ENCODE measurements at regions not wholly inside any gene's neighbourhood (a gene's known extent, or its start where the extent isn't known, plus 50 kb on each side); places are given as distances from the start of the nearest gene placed in this dataset.
A peak's percentile ranks its signal among the peaks of the same experiment; 100 is the strongest.

DNA sequence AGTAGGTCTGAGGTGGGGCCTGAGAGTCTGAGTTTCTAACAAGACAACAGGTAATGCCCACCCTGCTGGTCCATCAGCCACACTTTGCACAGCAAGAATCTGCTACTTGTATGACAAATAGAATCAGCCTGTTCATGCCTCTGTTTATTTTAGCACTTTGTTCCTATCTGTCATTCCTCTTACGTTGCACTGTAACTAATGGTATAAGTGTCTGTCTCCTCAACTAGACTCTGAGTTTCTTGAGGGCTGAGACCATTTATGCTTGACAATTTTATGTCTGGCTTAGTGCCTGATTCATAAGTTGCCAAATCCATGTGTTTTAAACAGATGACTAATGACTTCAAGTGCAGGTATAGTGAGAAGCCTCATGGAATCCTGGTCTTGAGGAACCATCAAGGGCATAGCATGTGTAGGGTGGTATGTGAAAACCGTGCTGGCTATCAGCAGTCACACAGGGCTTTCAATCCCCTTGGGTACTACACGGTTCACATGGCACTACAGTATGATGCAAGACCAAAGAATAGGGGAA lies 209.7 kb downstream of the C11orf91 start:
- ChIA-PET POLR2A (no interaction called here), CTCF (no interaction called here)
- TF ChIP-seq ZSCAN16 (tag by site-specific recombination; IDR thresholded peaks at IDR 0.05) = no peak
- TF ChIP-seq ZNF335 (tag by site-specific recombination; conservative IDR thresholded peaks at IDR 0.05) = peak; percentile 43; the same call in 1 of the 2 replicates
- no peaks in the 10 kb centered on the region; the same call in 1 of the 2 replicates for H3K4me1 ChIP-seq (ENCODE audit: control insufficient read depth, insufficient read depth, low read length)
- H3K4me3 ChIP-seq (ENCODE audit: low read depth, low read length) = no peak overlapping the region
- H3K9me3 ChIP-seq (ENCODE audit: control insufficient read depth, insufficient read depth, low read depth, low read length) = no peaks in the 10 kb centered on the region
- no peak overlapping the region for H3K27ac ChIP-seq (ENCODE audit: extremely low read depth, low read depth, low read length)
- no peaks in the 10 kb centered on the region for H3K36me3 ChIP-seq (ENCODE audit: control insufficient read depth in 2 of 2, insufficient read depth in 1 of 2, low read length in 2 of 2)

DNA sequence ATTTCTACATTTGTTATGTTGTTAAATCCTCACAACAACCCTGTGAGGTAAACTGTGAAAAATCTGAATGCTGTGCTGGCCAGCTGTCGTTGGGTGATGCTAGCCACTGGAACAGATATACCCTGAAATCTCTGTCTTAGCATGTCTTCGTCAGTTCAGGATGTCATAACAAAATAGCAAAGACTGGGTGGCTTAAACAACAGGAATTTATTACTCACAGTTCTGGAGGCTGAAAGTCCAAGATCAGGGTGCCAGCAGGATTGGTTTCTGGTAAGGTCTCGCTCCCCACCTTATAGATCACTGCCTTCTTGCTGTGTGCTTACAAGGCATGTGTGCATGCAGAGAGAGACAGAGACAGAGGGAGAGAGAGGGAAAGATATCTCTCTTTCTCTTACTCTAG lies 211.7 kb downstream of the C11orf91 start:
- ChIA-PET CTCF (interaction anchor here (0.7 kb wide), 1 partner anchor 57 kb away, joined by 3 read pairs; no protein-coding TSS in a partner anchor), POLR2A (no interaction called here)
- no peaks in the 10 kb centered on the region for H3K36me3 ChIP-seq (ENCODE audit: control insufficient read depth in 2 of 2, insufficient read depth in 1 of 2, low read length in 2 of 2)
- H3K4me1 ChIP-seq (ENCODE audit: control insufficient read depth, insufficient read depth, low read length) = no peaks in the 10 kb centered on the region; the same call in 1 of the 2 replicates
- no peak overlapping the region for H3K27ac ChIP-seq (ENCODE audit: extremely low read depth, low read depth, low read length)
- TF ChIP-seq ZNF121 (tag by site-specific recombination; IDR thresholded peaks at IDR 0.05) = no peak
- TF ChIP-seq FEZF1 (tag by site-specific recombination; IDR thresholded peaks at IDR 0.05) = no peak
- peak; percentile 61; the same call in 1 of the 2 replicates for TF ChIP-seq ZNF548 (tag by site-specific recombination; IDR thresholded peaks at IDR 0.05)
- peak; percentile 30; the same call in 1 of the 2 replicates for TF ChIP-seq ZNF266 (tag by site-specific recombination; IDR thresholded peaks at IDR 0.05; ENCODE audit: low read depth)
- TF ChIP-seq ZBTB7A (tag by site-specific recombination; IDR thresholded peaks at IDR 0.05; ENCODE audit: low read depth) = no peak
- TF ChIP-seq, protein P1, sequence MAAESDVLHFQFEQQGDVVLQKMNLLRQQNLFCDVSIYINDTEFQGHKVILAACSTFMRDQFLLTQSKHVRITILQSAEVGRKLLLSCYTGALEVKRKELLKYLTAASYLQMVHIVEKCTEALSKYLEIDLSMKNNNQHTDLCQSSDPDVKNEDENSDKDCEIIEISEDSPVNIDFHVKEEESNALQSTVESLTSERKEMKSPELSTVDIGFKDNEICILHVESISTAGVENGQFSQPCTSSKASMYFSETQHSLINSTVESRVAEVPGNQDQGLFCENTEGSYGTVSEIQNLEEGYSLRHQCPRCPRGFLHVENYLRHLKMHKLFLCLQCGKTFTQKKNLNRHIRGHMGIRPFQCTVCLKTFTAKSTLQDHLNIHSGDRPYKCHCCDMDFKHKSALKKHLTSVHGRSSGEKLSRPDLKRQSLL (tag by site-specific recombination; IDR thresholded peaks at IDR 0.05) = no peak
- no peak for TF ChIP-seq ZNF354C (tag by site-specific recombination; IDR thresholded peaks at IDR 0.05; ENCODE audit: borderline replicate concordance, low read depth)
- TF ChIP-seq SALL2 (tag by site-specific recombination; IDR thresholded peaks at IDR 0.05; ENCODE audit: borderline replicate concordance) = no peak
- TF ChIP-seq ZNF514 (tag by site-specific recombination; IDR thresholded peaks at IDR 0.05) = no peak
- no peak for TF ChIP-seq ZNF16 (tag by site-specific recombination; IDR thresholded peaks at IDR 0.05; ENCODE audit: low read depth)
- TF ChIP-seq, protein P2, sequence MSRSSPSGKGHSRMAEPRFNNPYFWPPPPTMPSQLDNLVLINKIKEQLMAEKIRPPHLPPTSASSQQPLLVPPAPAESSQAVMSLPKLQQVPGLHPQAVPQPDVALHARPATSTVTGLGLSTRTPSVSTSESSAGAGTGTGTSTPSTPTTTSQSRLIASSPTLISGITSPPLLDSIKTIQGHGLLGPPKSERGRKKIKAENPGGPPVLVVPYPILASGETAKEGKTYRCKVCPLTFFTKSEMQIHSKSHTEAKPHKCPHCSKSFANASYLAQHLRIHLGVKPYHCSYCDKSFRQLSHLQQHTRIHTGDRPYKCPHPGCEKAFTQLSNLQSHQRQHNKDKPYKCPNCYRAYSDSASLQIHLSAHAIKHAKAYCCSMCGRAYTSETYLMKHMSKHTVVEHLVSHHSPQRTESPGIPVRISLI (tag by site-specific recombination; IDR thresholded peaks at IDR 0.05) = no peak
- no peaks in the 10 kb centered on the region for H3K9me3 ChIP-seq (ENCODE audit: control insufficient read depth, insufficient read depth, low read depth, low read length)
- no peak overlapping the region for H3K4me3 ChIP-seq (ENCODE audit: low read depth, low read length)

DNA sequence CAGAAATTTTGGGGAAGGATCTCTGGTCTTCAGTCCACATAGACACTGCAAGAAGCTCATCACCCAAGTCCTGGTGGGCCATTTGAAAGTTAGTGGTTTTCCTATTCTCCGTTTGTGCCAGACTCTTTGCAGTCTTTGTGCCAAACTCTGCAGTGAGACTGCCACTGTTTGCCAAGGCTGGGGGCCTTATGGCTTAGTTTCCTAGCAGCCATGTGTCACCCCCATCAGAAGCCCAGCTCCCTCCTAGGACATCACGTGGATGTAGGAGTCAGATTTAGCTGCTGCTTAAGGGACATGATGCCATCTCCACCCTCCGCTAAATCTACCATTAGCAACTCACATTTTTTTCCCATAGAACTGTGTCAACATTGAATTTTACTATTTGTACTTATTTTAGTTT lies 220.0 kb downstream of the C11orf91 start:
- CTCF ChIA-PET = interaction anchor here (0.6 kb wide), 2 partner anchors 100 to 672 kb away, joined by 3 read pairs; no protein-coding TSS in a partner anchor
- Histone ChIP-seq H3K4me3 (ENCODE audit: low read depth, low read length) (no peak overlapping the region), H3K9me3 (ENCODE audit: control insufficient read depth, insufficient read depth, low read depth, low read length) (no peaks in the 10 kb centered on the region), H3K4me1 (ENCODE audit: control insufficient read depth, insufficient read depth, low read length) (no peaks in the 10 kb centered on the region; the same call in 1 of the 2 replicates), H3K27ac (ENCODE audit: extremely low read depth, low read depth, low read length) (no peak overlapping the region), H3K36me3 (ENCODE audit: control insufficient read depth in 2 of 2, insufficient read depth in 1 of 2, low read length in 2 of 2) (no peaks in the 10 kb centered on the region)
- POLR2A ChIA-PET = no interaction called here
- TF ChIP-seq ZNF660 (tag by site-specific recombination; IDR thresholded peaks at IDR 0.05) = no peak
- no peak for TF ChIP-seq YY1 (tag by site-specific recombination; IDR thresholded peaks at IDR 0.05)
- TF ChIP-seq TCF7L2 (IDR thresholded peaks at IDR 0.05; ENCODE audit: borderline replicate concordance, low read depth, low read length) = no peak
- TF ChIP-seq SP3 (tag by site-specific recombination; IDR thresholded peaks at IDR 0.05) = no peak
- no peak for TF ChIP-seq ZNF391 (tag by site-specific recombination; IDR thresholded peaks at IDR 0.05; ENCODE audit: borderline replicate concordance, low read depth)
- no peak for TF ChIP-seq ZNF311 (tag by site-specific recombination; IDR thresholded peaks at IDR 0.05; ENCODE audit: borderline replicate concordance)
- TF ChIP-seq ZNF239 (tag by site-specific recombination; IDR thresholded peaks at IDR 0.05) = no peak
- no peak for TF ChIP-seq ZNF266 (tag by site-specific recombination; IDR thresholded peaks at IDR 0.05; ENCODE audit: low read depth)
- no peak for TF ChIP-seq ZNF394 (tag by site-specific recombination; IDR thresholded peaks at IDR 0.05; ENCODE audit: borderline replicate concordance)
- no peak for TF ChIP-seq BCL11A (tag by site-specific recombination; IDR thresholded peaks at IDR 0.05; ENCODE audit: low read depth)
- no peak for TF ChIP-seq ZNF324 (tag by site-specific recombination; IDR thresholded peaks at IDR 0.05)
- TF ChIP-seq ZBTB7A (tag by site-specific recombination; IDR thresholded peaks at IDR 0.05; ENCODE audit: low read depth) = no peak
- TF ChIP-seq ZNF843 (tag by site-specific recombination; IDR thresholded peaks at IDR 0.05) = no peak
- no peak for TF ChIP-seq ZNF791 (tag by site-specific recombination; IDR thresholded peaks at IDR 0.05)
- TF ChIP-seq ZNF830 (tag by site-specific recombination; IDR thresholded peaks at IDR 0.05; ENCODE audit: low read depth) = no peak
- no peak for TF ChIP-seq BCL11B (tag by site-specific recombination; IDR thresholded peaks at IDR 0.05; ENCODE audit: low read depth)
- TF ChIP-seq, protein P3, sequence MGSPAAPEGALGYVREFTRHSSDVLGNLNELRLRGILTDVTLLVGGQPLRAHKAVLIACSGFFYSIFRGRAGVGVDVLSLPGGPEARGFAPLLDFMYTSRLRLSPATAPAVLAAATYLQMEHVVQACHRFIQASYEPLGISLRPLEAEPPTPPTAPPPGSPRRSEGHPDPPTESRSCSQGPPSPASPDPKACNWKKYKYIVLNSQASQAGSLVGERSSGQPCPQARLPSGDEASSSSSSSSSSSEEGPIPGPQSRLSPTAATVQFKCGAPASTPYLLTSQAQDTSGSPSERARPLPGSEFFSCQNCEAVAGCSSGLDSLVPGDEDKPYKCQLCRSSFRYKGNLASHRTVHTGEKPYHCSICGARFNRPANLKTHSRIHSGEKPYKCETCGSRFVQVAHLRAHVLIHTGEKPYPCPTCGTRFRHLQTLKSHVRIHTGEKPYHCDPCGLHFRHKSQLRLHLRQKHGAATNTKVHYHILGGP (tag by site-specific recombination; IDR thresholded peaks at IDR 0.05) = no peak
- TF ChIP-seq HOXD13 (CRISPR knock-in tag; IDR thresholded peaks at IDR 0.05; ENCODE audit: borderline replicate concordance) = no peak
- no peak for TF ChIP-seq WT1 (tag by site-specific recombination; IDR thresholded peaks at IDR 0.05)

All from HEK293 (cell line).